Stimulated activated effector memory CD8-positive, alpha-beta T cell treated with anti-CD3 and anti-CD28 coated beads, Interleukin-12 subunit alpha, Interleukin-12 subunit beta, amount 100 ng/mL, for 72 hours (primary cell): ENCODE measurements at regions not wholly inside any gene's neighbourhood (a gene's known extent, or its start where the extent isn't known, plus 50 kb on each side); places are given as distances from the start of the nearest gene placed in this dataset.

Experiments used
- ATAC-seq: fragments of 150-1000 bp; cut with Tn5 transposase; 2 replicates; pipeline ENCODE4 v1.10.0; 2021
- DNase-seq, 2 donors: peaks; one replicate each; pipeline ENCODE4 v3.0.0; 2021 to 2022; ENCODE audit warnings: low spot score in 2 of 2
- H3K27ac Mint-ChIP-seq: one replicate; pipeline ENCODE4 v1.8.0; 2022; ENCODE audit warnings: mild to moderate bottlenecking, mixed read lengths
- H3K36me3 Mint-ChIP-seq: one replicate; pipeline ENCODE4 v1.8.0; 2022; ENCODE audit warnings: mild to moderate bottlenecking, mixed read lengths
- H3K4me1 Mint-ChIP-seq: one replicate; pipeline ENCODE4 v1.8.0; 2022; ENCODE audit warnings: mixed read lengths
- H3K4me3 Mint-ChIP-seq: one replicate; pipeline ENCODE4 v1.8.0; 2022; ENCODE audit warnings: mild to moderate bottlenecking, mixed read lengths
- H3K9me3 Mint-ChIP-seq: one replicate; pipeline ENCODE4 v1.8.0; 2022; ENCODE audit warnings: mixed read lengths

- DNase-seq (no peak), ATAC-seq (no peak)
- Mint-ChIP-seq H3K36me3 (no peaks in the 10 kb centered on the region), H3K9me3 (no peaks in the 10 kb centered on the region), H3K4me3 (no peak overlapping the region), H3K4me1 (no peaks in the 10 kb centered on the region), H3K27ac (no peak overlapping the region)
Observed at GRCh38 chr1:115432061-115432460, 94.0 kb upstream of the NGF start.

DNA sequence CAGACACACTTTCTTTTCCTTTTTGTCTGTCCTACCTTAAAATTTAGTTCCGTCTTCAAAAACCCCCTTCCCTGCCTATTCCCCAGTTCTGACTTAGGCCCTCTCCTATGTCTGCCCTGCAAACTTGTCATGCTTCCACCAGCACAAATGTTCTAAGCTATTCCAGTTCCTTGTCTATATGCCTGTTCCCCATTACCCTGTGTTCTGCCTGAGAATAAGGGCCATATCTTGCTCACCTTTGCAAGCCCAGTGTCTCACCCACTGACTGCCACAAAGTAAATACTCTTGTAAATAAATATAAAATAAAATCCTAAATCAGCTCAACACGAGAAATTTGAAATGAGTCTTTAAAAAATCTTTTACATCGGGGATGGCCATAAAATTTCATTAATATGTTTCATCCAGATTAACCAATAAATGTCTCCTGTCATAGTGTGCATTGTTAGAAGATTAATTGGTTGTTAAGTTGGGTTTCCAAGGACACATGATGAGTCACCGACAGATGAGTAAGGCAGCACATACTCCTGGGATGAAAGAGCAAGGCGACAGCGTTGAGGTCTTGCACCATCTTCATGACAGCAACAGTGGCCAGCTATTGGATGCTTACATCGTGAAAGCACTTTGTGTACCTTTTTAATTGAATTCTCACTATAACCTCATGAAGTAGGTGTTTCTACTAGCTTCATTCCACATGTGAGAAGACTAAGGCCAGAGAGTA, 92.6 kb upstream of the NGF start:
- H3K27ac Mint-ChIP-seq = no peak overlapping the region
- ATAC-seq (no peak), DNase-seq (no peak)
- H3K4me3 Mint-ChIP-seq = no peak overlapping the region
- no peaks in the 10 kb centered on the region for H3K36me3 Mint-ChIP-seq
- no peaks in the 10 kb centered on the region for H3K9me3 Mint-ChIP-seq
- H3K4me1 Mint-ChIP-seq = no peaks in the 10 kb centered on the region

- H3K36me3 Mint-ChIP-seq = no peaks in the 10 kb centered on the region
- no peak overlapping the region for H3K27ac Mint-ChIP-seq
- no peaks in the 10 kb centered on the region for H3K4me1 Mint-ChIP-seq
Observed at GRCh38 chr1:115429884-115430283, 91.8 kb upstream of the NGF start.

GRCh38 chr1:115429241-115429640, 91.2 kb upstream of the NGF start:
- ATAC-seq (no peak), DNase-seq (no peak)
- Mint-ChIP-seq H3K4me3 (no peak overlapping the region), H3K9me3 (no peaks in the 10 kb centered on the region), H3K36me3 (no peaks in the 10 kb centered on the region), H3K4me1 (no peaks in the 10 kb centered on the region), H3K27ac (no peak overlapping the region)

More at GRCh38 chr1:115429884-115430283, 91.8 kb upstream of the NGF start:
- H3K9me3 Mint-ChIP-seq = no peaks in the 10 kb centered on the region
- DNase-seq (no peak), ATAC-seq (no peak)
- no peak overlapping the region for H3K4me3 Mint-ChIP-seq

DNA sequence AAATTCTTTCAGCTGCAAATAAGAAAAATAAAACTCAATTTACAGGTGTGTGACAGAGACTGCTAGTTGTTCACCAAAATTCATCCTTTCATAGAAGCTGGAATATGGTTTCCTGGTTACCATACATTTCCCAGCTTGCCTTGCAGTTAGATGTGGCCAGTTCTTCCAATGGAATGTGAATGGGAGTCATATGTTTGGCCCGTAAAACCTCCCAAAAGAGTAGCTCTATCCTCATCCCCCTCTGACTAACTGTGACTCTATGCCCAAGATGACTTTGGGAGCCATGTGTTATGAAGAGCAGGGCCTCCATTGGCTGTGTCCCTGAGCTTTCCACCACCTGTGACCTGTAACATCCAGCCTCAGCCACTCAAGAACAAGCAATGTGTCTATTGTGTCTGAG, 90.6 kb upstream of the NGF start:
- ATAC-seq (no peak), DNase-seq (no peak)
- Mint-ChIP-seq H3K4me1 (no peaks in the 10 kb centered on the region), H3K36me3 (no peaks in the 10 kb centered on the region), H3K4me3 (no peak overlapping the region), H3K9me3 (no peaks in the 10 kb centered on the region), H3K27ac (no peak overlapping the region)

- no peak overlapping the region for H3K4me3 Mint-ChIP-seq
- no peak for DNase-seq
- no peak overlapping the region for H3K27ac Mint-ChIP-seq
- H3K36me3 Mint-ChIP-seq = no peaks in the 10 kb centered on the region
- no peaks in the 10 kb centered on the region for H3K9me3 Mint-ChIP-seq
- ATAC-seq = no peak
- no peaks in the 10 kb centered on the region for H3K4me1 Mint-ChIP-seq
Observed at GRCh38 chr1:115428256-115428655, 90.2 kb upstream of the NGF start.

- Mint-ChIP-seq H3K27ac (no peak overlapping the region), H3K4me3 (no peak overlapping the region), H3K4me1 (no peaks in the 10 kb centered on the region), H3K36me3 (no peaks in the 10 kb centered on the region), H3K9me3 (no peaks in the 10 kb centered on the region)
- DNase-seq (no peak), ATAC-seq (no peak)
Observed at GRCh38 chr1:115426956-115427355, 88.9 kb upstream of the NGF start.

DNA sequence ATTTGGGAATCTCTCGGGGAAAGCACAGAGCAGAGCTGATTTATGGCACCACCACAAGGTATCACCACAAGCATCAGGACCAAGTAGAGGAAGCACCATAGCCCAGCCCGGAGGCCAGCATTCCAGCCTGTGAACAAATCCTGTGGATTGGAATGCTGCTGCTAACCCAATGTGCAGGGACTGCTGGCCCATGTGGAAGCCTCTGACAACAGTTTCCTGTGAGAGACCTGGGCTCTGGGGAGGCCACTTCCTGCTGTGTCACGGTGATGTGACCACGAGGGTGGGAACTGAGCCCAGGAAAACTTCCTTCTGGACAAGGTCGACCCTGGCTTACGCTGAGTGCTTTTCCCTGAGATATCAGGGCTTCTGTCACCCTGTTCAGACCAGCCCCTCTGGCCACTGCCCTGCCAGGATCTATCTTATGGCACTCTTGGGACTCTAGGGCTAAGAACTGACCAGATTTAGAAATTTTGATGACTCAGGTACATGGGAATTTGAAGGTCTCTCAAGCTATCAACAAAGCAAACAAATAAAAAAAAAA, 88.3 kb upstream of the NGF start:
- H3K9me3 Mint-ChIP-seq = no peaks in the 10 kb centered on the region
- H3K36me3 Mint-ChIP-seq = no peaks in the 10 kb centered on the region
- no peak overlapping the region for H3K4me3 Mint-ChIP-seq
- no peak for ATAC-seq
- no peaks in the 10 kb centered on the region for H3K4me1 Mint-ChIP-seq
- no peak for DNase-seq
- H3K27ac Mint-ChIP-seq = no peak overlapping the region

DNA sequence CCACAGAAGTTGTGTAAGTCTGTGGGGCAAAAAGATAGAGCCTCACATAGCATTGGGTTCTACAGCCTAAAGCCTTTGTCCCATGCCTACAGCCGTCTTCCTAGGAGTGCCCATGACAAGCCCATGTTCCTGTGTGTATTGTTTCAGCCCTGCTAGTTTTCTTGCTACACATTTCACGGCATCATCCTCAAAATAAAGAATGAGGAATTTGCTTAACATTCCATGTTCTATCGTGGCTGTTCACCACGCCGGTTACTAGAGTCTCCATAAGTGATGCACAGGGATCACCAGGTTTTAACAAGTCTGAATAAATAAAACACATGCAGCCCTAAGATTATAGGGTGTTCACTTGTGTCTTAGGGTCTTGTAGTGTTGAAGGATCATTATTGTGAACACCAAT, 87.4 kb upstream of the NGF start:
- H3K4me1 Mint-ChIP-seq = no peaks in the 10 kb centered on the region
- DNase-seq = no peak
- no peaks in the 10 kb centered on the region for H3K36me3 Mint-ChIP-seq
- H3K9me3 Mint-ChIP-seq = no peaks in the 10 kb centered on the region
- no peak overlapping the region for H3K4me3 Mint-ChIP-seq
- H3K27ac Mint-ChIP-seq = no peak overlapping the region
- no peak for ATAC-seq

- Mint-ChIP-seq H3K27ac (no peak overlapping the region), H3K9me3 (no peaks in the 10 kb centered on the region), H3K36me3 (no peaks in the 10 kb centered on the region), H3K4me3 (no peak overlapping the region), H3K4me1 (no peaks in the 10 kb centered on the region)
- ATAC-seq (no peak), DNase-seq (no peak)
Observed at GRCh38 chr1:115423776-115424175, 85.7 kb upstream of the NGF start.

DNA sequence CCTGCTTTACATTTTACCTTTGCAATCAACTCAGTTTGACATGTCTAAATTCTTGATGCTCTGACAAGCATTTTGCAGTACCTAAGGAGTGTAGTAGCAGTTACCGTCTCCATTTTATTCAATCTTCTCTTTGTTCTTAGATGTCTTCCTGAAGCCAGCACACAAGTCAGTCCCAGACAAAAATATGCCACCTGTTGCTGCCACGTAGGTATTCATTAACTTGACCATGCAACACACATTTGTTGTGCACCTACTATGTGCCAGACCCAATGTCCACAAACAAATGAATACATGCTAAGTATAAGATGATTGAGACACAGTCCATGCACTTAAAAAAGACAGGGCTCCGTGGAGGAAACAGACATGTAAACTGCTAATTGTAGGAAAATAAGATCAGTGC, 81.5 kb upstream of the NGF start:
- Mint-ChIP-seq H3K36me3 (no peaks in the 10 kb centered on the region), H3K27ac (no peak overlapping the region), H3K4me3 (no peak overlapping the region), H3K4me1 (no peaks in the 10 kb centered on the region), H3K9me3 (no peaks in the 10 kb centered on the region)
- no peak for DNase-seq
- no peak for ATAC-seq

DNA sequence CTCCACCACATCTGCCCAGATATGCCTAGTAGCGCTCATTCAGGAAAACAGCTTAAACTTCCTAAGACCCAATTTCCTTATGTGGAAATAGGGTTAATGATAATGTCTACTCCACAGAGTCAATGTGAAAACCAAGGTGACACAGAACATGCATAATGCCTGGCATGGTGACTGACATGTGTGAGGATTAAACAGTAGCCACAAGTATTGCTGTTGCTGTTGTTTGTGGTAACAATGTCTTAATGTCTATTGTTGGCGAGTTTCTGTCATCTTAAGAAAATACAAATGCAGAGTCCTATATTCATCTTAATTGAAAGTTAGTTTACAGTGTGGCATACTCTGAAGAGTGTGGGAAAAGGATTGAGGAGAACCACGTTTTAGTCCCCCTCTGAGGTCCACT, 75.6 kb upstream of the NGF start:
- ATAC-seq = no peak
- Mint-ChIP-seq H3K4me3 (no peak overlapping the region), H3K27ac (no peak overlapping the region), H3K36me3 (no peaks in the 10 kb centered on the region), H3K9me3 (no peaks in the 10 kb centered on the region), H3K4me1 (no peaks in the 10 kb centered on the region)
- DNase-seq = no peak

GRCh38 chr1:115413208-115413607, 75.2 kb upstream of the NGF start:
- Mint-ChIP-seq H3K4me1 (no peaks in the 10 kb centered on the region), H3K4me3 (no peak overlapping the region), H3K27ac (no peak overlapping the region), H3K36me3 (no peaks in the 10 kb centered on the region), H3K9me3 (no peaks in the 10 kb centered on the region)
- ATAC-seq = no peak
- DNase-seq = no peak

- no peak overlapping the region for H3K4me3 Mint-ChIP-seq
- ATAC-seq (no peak), DNase-seq (no peak)
- H3K4me1 Mint-ChIP-seq = no peaks in the 10 kb centered on the region
- no peaks in the 10 kb centered on the region for H3K9me3 Mint-ChIP-seq
- H3K36me3 Mint-ChIP-seq = no peaks in the 10 kb centered on the region
- no peak overlapping the region for H3K27ac Mint-ChIP-seq
Observed at GRCh38 chr1:115412733-115413132, 74.7 kb upstream of the NGF start.

DNA sequence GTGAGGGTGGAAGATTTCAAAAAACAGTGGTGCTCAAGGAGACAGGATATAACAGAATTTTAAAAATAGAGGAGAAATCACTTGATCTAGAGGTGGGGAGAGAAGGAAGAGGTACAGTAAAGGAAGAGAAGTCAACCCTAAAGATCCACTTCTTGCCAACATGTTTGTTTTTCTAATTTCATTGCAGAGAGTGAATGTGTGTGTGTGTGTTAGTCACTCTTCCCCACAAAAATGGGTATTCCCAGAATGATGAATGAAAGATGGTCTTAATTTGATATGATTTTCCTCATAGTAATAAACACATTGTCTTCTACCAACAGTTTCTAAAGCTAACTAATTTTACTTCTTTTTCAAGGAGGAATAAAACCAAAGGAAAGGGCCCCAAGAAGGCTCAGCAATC, 74.2 kb upstream of the NGF start:
- Mint-ChIP-seq H3K4me3 (no peak overlapping the region), H3K4me1 (no peaks in the 10 kb centered on the region), H3K36me3 (no peaks in the 10 kb centered on the region), H3K9me3 (no peaks in the 10 kb centered on the region), H3K27ac (no peak overlapping the region)
- DNase-seq (no peak), ATAC-seq (no peak)

DNA sequence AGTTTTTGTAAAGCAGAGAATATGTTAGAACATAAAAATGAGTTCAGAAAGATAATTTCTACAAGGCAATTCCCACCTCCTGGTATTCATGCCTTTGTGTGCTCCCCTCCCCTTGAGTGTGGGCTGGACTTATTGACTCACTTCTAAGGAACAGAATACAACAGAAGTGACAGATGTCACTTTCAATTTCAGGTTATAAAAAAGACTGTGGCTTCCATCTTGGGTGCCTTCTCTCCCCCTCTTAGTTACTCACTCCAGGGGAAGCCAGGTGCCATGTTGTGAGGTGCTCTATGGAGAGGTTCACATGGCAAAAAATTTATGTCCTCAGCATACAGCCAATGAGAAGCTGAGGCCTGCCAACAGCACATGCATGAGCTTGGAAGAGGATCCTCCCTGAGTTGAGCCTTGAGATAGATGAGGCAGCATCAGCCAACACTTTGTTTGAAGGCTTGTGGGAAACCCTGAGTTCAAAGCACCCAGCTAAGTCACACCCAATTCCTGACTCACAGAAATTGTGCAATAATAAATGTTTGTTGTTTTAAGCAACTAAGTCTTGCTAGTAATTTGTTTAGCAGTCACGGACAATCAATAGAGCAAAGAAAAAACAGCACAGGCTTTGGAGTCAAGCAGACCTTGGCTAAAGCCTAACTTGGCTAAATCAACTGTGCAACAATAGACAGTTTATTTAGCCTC, 73.5 kb upstream of the NGF start:
- Mint-ChIP-seq H3K4me3 (no peak overlapping the region), H3K4me1 (no peaks in the 10 kb centered on the region), H3K27ac (no peak overlapping the region), H3K9me3 (no peaks in the 10 kb centered on the region), H3K36me3 (no peaks in the 10 kb centered on the region)
- DNase-seq = no peak
- ATAC-seq = no peak
